Upper lobe of left lung (tissue), 6 donors: ENCODE measurements at regions not wholly inside any gene's neighbourhood (a gene's known extent, or its start where the extent isn't known, plus 50 kb on each side); places are given as distances from the start of the nearest gene placed in this dataset.

Experiments
- ATAC-seq, 2 donors: fragments of 200-7000 bp; cut with Tn5 transposase; one replicate each; pipeline ENCODE4 v1.9.1; 2022; ENCODE audit warnings: mild to moderate bottlenecking in 2 of 2, moderate library complexity in 2 of 2; ENCODE audit not compliant: low FRiP score in 2 of 2
- DNase-seq, 2 donors: peaks; one replicate each; pipeline ENCODE4 v3.0.0-alpha.2; 2019 to 2020
- H3K27ac ChIP-seq, 4 donors: fragments of 200-600 bp; sonication (generic); one replicate each; pipeline ENCODE4 v1.5.1; 2016 to 2019
- H3K27me3 ChIP-seq, 4 donors: fragments of 200-600 bp; sonication (generic); one replicate each; pipeline ENCODE4 v1.5.1; 2017 to 2019
- H3K36me3 ChIP-seq, 4 donors: fragments of 200-600 bp; sonication (generic); one replicate each; pipeline ENCODE4 v1.5.1; 2016 to 2019
- H3K4me1 ChIP-seq, 4 donors: fragments of 200-600 bp; sonication (generic); one replicate each; pipeline ENCODE4 v1.5.1; 2018 to 2019
- H3K4me3 ChIP-seq, 4 donors: fragments of 200-600 bp; sonication (generic); one replicate each; pipeline ENCODE4 v1.5.1; 2017 to 2019; ENCODE audit warnings: mild to moderate bottlenecking in 2 of 4, moderate library complexity in 1 of 4
- H3K9me3 ChIP-seq, 4 donors: fragments of 200-600 bp; sonication (generic); one replicate each; pipeline ENCODE4 v1.5.1; 2018 to 2019
- CTCF ChIP-seq, 6 experiments: fragments of 450-650 bp in 4 of 6; fragments of 200-600 bp in 2 of 6; sonication (generic) in 2 of 6; IDR thresholded peaks; one replicate each; pipeline ENCODE4 v1.5.1; 2016 to 2019; ENCODE audit warnings: antibody characterized with exemption in 6 of 6
- EP300 ChIP-seq, 4 donors: sonication (generic); formaldehyde crosslinking; IDR thresholded peaks; one replicate each; pipeline ENCODE4 v1.5.1; 2017; ENCODE audit warnings: antibody characterized with exemption in 4 of 4, control low read depth in 2 of 4
- POLR2A ChIP-seq, 4 donors: fragments of 450-650 bp; IDR thresholded peaks; one replicate each; pipeline ENCODE4 v1.5.1; 2016 to 2017; ENCODE audit warnings: antibody characterized with exemption in 4 of 4, mild to moderate bottlenecking in 2 of 4
- POLR2AphosphoS5 ChIP-seq, 2 donors: sonication (generic); formaldehyde crosslinking; IDR thresholded peaks; one replicate each; pipeline ENCODE4 v1.5.1; 2017; ENCODE audit warnings: antibody characterized with exemption in 2 of 2
- WGBS, 2 donors: methylation state at CpG; one replicate each; pipeline ENCODE4 v1.1.5; 2017 to 2018; 5-methylcytosine and 5-hydroxymethylcytosine counted together
- donor health status: DM: no; HTN: no; CAD: no; lungs with moderate emphysema.
- donor health status: DM: no; HTN: yes; CAD: no; lungs with severe emphysema.

DNA sequence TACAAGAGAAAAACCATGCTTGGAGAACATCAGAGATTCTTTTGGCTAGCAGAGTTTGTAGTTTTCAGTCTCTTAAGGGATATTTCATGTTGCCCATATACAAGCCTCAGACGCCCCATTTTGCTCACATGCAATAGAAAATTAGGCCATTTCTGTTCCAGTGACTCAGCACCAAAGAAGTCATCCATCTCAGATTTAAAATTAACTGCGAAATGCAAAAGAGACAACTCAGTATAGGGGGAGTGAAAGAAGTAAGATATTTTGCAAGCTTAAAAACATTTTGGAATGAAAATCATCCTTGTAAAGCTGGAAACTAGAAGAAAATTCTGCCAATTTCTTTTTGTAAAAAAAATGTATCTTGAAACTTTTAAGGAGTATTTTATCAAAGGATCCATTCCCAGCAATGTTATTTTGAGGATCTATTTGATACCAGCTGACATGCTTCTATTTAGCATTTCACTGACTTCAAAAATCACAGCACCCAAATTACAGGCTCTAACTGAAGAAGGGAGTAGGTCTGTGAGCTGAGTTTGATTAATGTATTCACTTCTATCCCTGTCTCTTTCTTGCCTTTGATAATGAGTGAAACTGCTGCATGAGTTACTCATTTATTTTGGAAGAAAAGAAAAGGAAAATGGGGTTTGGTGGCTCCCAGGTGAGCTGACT is 223.7 kb upstream of the SULF2 start:
- Histone ChIP-seq H3K4me1 (peaks cover 0 to 4% (median 0%) of the 10 kb centered on the region in 4 donors), H3K9me3 (peaks cover 0 to 11% (median 6%) of the 10 kb centered on the region in 4 donors), H3K27ac (no peak overlapping the region), H3K36me3 (no peaks in the 10 kb centered on the region), H3K27me3 (no peaks in the 10 kb centered on the region), H3K4me3 (no peak overlapping the region)
- no peak for TF ChIP-seq CTCF (IDR thresholded peaks at IDR 0.05)
- TF ChIP-seq POLR2AphosphoS5 (IDR thresholded peaks at IDR 0.05): no peak
- no peak for TF ChIP-seq EP300 (IDR thresholded peaks at IDR 0.05)
- TF ChIP-seq POLR2A (IDR thresholded peaks at IDR 0.05): no peak
- WGBS, 2 donors: 72 to 75% methylated on average over 2 of the region's 2 CpGs
- DNase-seq: no peak
- ATAC-seq: peak in 1 of 2 donors; percentile 56

DNA sequence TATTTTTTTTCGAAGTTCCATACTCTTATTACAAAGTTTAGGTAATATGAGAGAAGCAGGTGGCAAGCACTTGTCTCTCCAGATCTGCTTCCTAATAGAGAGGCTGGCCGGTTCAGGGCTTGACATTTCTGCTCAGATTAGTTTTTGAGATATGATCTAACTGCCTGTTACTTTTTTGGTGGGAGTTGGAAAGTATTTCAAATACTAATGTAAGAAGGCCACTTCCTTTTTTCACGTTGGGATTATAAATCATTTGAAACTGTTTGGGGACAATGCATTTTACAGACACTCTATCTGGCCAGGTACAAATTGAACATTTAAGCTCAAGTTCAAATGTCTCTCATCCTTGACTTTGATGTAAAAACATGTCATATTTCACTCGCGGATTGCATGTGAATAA is 222.1 kb upstream of the SULF2 start:
- H3K4me3 ChIP-seq: no peak overlapping the region
- TF ChIP-seq EP300 (IDR thresholded peaks at IDR 0.05) (no peak), CTCF (IDR thresholded peaks at IDR 0.05) (no peak), POLR2A (IDR thresholded peaks at IDR 0.05) (no peak), POLR2AphosphoS5 (IDR thresholded peaks at IDR 0.05) (no peak)
- H3K36me3 ChIP-seq: no peaks in the 10 kb centered on the region
- ATAC-seq: no peak
- H3K4me1 ChIP-seq: peaks cover 0 to 4% (median 0%) of the 10 kb centered on the region in 4 donors
- no peak overlapping the region for H3K27ac ChIP-seq
- WGBS, 2 donors: 41 to 56% methylated on average over 5 of the region's 5 CpGs
- H3K9me3 ChIP-seq: peaks cover 0 to 5% (median 4%) of the 10 kb centered on the region in 4 donors
- no peak for DNase-seq
- no peaks in the 10 kb centered on the region for H3K27me3 ChIP-seq

DNA sequence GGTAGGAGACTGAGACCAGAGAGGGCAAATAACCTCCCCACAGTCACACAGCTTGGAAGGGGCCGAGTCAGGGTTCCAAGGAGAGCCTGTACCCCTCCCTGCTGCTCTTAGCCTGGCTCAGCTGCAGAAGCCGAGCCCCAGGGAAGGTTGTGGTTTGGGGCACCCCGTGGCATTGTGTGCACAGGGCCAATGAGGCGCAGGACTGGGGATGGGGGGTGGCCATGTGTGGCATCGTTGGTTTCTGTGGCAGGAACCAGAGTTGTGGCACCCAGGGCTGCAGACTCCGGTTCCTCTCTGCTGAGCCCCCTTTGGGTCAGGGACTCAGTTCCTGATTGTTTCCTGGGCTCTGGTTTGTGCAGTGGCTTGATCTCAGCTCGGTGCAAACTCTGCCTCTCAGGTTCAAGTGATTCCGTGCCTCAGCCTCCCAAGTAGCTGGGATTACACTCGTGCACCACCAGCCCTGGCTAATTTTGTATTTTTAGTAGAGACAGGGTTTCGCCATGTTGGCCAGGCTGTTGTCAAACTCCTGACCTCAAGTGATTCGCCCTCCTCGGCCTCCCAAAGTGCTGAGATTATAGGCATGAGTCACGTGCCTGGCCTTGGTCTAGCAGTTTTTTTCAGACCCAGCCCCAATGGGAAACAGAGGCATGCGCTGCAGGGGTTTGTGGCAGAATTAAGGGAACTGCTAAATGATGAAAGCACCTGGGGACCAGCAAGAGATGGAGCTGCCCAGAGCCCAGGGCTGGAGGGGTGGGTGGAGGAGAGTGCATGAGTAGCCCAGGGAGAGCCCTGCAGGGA is 221.0 kb upstream of the SULF2 start:
- Histone ChIP-seq H3K27ac (no peak overlapping the region), H3K36me3 (no peaks in the 10 kb centered on the region), H3K4me3 (no peak overlapping the region), H3K9me3 (no peaks in the 10 kb centered on the region), H3K27me3 (no peaks in the 10 kb centered on the region), H3K4me1 (peaks cover 0 to 4% (median 0%) of the 10 kb centered on the region in 4 donors)
- 50 to 57% methylated on average over 13 to 14 of the region's 14 CpGs for WGBS, 2 donors
- TF ChIP-seq EP300 (IDR thresholded peaks at IDR 0.05): no peak
- no peak for TF ChIP-seq POLR2AphosphoS5 (IDR thresholded peaks at IDR 0.05)
- no peak for TF ChIP-seq CTCF (IDR thresholded peaks at IDR 0.05)
- no peak for TF ChIP-seq POLR2A (IDR thresholded peaks at IDR 0.05)
- DNase-seq (peak in 1 of 2 donors; percentile 6), ATAC-seq (peak in 1 of 2 donors; percentile 27)

DNA sequence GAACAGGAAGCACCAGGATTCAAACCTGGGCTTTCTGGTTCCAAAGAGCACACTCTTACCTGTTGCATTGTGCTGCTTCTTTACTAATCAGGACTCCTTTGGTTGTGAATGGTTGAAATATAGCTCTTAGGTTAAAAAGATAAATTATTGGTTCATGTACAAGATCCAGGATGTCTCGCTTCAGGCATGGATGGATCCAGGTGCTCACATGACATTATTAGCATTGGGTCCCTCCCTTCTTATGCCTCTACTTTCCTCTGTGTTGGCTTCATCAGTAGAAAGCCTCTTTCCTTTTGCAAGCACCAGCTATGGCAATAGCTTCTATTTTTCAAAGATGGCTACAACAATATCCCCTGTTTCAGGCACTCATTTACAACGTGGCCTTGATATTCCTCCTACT is 217.7 kb upstream of the SULF2 start:
- H3K27ac ChIP-seq: no peak overlapping the region
- TF ChIP-seq CTCF (IDR thresholded peaks at IDR 0.05): no peak
- TF ChIP-seq EP300 (IDR thresholded peaks at IDR 0.05): no peak
- no peak for TF ChIP-seq POLR2AphosphoS5 (IDR thresholded peaks at IDR 0.05)
- H3K4me3 ChIP-seq: no peak overlapping the region
- no peak for DNase-seq
- no peak for ATAC-seq
- H3K27me3 ChIP-seq: no peaks in the 10 kb centered on the region
- peaks cover 0 to 4% (median 0%) of the 10 kb centered on the region in 4 donors for H3K4me1 ChIP-seq
- H3K36me3 ChIP-seq: no peaks in the 10 kb centered on the region
- no peaks in the 10 kb centered on the region for H3K9me3 ChIP-seq
- 76 to 80% methylated on average over 2 of the region's 2 CpGs for WGBS, 2 donors
